Islet of Langerhans (tissue), 1 donor: ENCODE measurements at regions not wholly inside any gene's neighbourhood (a gene's known extent, or its start where the extent isn't known, plus 50 kb on each side); places are given as distances from the start of the nearest gene placed in this dataset.
"Not testable (repeated sequence)": the region's sequence is repeated elsewhere in the genome, so short reads cannot be mapped to it uniquely, and the experiment has no call there.

ENCODE experiments used
- FAIRE-seq: peaks from one replicate; lab custom pipeline; 2011; peaks lifted over from hg19 to GRCh38; lab: Jason Lieb, UNC

DNA sequence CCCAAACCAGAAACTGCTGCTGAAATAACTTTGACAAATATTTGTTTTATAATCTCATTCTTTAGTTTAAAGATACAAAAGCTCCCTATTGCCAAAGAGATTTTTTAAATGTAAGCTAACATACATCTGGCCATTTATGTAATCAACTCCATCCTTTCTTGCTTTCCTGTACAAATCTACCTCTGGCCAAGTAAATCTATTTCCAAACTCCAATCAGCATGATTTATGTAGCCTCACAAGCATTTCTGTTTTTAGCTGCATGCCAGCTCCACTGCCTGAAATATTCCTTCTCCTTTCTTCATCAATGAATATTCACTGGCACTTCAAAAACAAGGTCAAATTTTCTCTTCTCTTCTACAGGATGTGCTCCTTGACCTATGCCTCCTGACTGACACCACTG lies 80.0 kb downstream of the SHOX2 start:
- FAIRE-seq, result no peak

DNA sequence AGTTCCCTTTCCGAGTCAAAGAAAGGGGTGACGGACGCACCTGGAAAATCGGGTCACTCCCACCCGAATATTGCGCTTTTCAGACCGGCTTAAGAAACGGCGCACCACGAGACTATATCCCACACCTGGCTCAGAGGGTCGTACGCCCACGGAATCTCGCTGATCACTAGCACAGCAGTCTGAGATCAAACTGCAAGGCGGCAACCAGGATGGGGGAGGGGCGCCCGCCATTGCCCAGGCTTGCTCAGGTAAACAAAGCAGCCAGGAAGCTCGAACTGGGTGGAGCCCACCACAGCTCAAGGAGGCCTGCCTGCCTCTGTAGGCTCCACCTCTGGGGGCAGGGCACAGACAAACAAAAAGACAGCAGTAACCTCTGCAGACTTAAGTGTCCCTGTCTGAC lies 86.3 kb downstream of the SHOX2 start:
- FAIRE-seq, result not testable (repeated sequence)

DNA sequence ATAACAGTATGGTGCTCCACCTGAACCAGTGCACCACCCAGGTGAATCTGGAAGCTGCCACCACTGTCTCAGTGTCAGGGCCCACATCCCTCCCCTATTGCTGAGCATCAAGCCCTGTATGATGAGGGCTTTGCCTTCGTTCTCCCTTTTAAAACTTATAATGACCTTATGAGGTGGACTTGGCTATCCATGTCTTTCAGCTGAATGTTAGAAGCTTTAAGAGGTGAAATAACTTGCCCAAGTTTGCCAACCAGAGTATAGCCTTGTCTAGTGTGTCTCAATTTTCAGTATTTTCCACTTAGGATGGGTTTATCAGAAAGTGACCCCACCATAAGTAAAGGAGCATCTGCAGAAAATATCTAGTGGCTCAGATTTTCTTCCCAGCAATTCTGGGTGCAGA lies 87.8 kb downstream of the SHOX2 start:
- no peak for FAIRE-seq

- no peak for FAIRE-seq
Observed at GRCh38 chr3:158012901-158013300, 93.3 kb downstream of the SHOX2 start.

GRCh38 chr3:158005391-158006100 lies 100.7 kb downstream of the SHOX2 start:
- FAIRE-seq, result no peak

DNA sequence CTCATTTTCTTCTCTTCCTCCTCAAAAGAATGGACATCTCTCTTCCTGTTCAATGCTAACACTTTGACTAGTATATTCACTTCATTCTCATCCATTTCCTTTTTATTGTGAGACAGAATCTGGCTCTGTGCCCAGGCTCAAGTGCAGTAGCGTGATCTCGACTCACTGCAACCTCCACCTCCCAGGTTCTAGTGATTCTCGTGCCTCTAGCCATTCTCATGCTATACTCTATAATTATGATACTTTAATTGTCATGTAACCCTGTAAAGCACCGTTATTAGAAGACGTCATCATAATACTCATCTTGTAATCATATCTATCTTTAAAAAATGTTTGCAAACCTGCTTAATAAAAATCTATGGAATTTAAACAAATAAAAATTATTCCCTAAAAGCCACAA lies 107.0 kb downstream of the SHOX2 start:
- FAIRE-seq, result no peak

GRCh38 chr3:157982359-157982758 lies 123.9 kb downstream of the SHOX2 start:
- no peak for FAIRE-seq

DNA sequence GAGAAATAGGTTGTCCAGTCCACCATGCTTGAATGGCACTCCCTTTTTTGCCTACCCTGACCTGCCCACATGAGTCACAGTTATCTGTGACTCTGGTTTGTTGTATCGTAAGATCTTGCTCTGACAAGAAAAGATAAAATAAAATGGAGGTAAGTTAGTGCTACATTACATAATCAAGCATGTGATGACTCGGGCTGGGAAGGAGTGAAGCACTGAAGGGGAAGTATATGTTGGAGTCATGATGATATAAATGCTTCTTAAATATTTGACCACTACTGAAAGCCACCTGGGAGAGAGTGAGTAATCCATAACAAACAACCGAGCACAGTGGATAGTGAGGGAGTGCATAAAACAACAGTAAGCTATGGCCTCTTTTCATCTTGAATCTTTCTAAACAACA lies 124.4 kb downstream of the SHOX2 start:
- no peak for FAIRE-seq

DNA sequence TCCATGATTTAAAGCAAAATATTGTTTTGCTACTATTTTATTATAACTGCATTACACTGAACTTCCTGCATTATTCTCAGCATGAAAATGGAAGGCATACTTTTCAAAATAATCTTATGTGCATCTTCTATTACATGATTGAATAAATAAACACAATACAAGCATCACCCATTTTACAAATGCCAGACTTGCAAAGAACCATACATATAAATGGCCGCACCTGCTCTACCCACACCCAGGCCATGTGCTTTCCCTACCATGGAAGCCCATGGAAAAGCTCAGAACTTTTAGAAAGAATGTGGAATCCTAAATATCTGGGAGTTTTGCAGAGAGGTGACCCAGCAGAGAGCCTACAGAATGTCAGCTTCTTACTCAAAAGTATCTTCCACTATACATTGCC lies 127.2 kb downstream of the SHOX2 start:
- FAIRE-seq, result no peak

DNA sequence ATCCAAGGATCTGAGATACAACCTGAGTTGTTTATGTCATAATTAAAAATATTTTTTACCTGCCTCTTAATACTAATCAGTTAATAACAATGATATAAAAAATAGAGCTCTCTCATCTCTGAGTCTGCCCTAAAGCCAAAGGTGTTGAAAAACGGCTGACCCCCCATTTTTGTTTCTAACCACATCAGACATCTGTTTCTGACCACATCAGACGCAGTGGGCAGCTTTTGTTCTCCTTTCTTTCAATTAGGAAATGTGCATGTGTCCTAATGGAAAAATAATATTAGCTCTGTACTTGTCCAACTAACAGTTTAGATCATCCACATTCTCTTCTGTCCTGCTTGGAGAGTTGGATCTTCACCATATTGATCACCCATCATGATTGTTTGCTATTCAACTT lies 144.6 kb downstream of the SHOX2 start:
- no peak for FAIRE-seq

DNA sequence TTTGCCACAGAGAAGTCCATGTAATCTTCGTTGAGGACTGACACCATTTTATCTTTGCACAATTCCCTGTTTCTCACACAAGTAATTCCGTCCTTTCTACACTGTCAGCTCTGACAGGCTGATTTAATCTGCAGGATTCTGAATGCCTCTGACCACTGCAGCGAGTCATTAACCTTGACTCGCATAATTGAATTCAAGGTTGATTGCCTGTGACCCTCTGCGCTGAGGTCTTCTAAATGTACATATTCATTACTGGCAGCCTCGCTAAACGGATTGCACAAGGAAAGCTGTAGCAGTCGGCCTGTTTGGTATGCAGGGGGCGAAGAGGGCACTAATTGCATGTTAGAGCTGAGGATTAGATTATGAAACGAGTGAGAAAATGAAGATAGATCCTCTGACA lies 147.8 kb downstream of the SHOX2 start:
- no peak for FAIRE-seq

DNA sequence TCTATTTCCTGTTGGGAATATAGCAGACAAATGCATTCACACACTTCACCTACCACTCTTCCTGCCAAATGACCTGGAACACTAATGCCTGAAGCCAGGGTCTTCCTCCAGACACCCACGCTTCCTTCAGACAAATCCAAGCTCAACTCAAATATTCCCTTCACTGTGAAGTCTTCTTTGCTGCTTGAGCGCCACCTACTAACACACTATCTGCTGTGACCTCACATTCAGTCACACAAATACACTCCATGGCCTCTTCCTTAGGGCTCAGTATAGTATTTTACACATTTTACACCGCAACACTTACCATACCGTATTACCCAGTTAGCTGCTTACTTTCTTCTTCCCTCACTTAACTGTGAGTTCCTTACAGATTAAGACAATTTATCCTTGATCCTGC lies 149.4 kb downstream of the SHOX2 start:
- FAIRE-seq, result no peak

DNA sequence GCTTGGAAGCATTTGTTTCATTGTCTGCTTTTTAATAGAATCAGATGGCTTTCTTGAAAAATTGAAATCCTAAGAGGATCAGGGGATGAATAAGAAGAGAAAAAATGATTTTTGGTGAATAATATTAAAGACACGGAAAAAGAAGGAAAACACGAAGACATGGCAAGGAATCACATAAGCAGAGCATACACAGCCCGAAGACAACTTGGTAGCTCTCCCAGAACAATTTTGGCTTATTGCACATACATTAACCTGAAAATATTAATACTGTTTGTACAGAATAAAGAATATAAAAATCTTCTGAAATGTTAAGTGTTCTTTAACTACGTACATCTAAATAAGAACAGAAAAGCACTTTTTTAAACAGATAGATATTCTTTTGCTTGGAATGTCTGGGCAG lies 150.0 kb downstream of the SHOX2 start:
- no peak for FAIRE-seq

GRCh38 chr3:157953565-157953964 lies 152.7 kb downstream of the SHOX2 start:
- no peak for FAIRE-seq

DNA sequence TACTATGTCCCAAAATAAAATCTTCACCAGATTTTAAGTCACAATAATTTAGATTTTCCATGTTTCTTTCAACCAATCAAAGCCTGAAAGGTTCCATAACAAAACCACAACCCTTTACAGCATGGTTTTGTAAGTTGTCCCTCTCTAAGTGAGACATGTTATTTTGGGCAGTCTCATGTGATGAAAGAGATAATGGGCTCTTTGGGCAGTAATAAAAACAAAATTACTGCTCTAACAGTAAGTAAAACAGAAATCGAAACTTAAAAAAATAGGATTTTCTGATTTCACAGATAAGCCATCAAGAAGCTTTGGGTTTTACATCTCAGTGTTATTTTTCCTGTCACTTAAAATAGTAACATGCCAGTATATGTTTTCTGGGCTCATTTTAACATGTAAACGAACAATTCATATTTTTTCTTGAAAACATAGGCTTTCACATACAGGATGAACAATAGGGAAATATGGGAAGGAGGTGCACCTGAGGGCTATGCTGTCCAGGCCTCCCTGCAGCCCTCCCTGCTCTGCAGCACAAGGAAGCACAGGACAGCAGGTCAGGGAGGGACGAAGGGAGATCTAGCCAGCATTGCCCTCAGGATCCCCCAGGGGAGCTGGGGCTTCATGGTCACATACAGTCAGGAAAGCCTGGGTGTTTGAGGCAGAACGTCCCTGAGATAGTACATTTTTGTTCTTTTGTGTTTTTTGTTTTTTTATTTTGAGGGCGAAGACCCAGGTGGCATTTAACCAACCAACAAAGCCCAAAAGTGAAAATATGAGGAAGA lies 157.4 kb downstream of the SHOX2 start:
- FAIRE-seq, result no peak

DNA sequence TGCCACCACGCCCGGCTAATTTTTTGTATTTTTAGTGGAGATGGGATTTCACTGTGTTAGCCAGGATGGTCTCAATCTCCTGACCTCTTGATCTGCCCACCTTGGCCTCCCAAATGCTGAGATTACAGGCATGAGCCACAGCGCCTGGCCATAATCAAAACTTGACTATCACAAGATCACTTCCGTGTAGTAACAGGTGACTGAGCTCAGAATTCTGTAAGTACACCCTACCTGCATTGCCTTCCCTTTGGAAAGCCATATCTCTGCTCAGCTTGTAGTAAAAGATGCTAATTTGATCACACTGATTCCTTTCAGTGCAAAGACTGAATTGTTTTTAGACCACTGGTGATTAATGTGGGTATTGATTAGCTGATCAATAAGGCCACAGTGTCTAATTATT lies 167.1 kb downstream of the SHOX2 start:
- no peak for FAIRE-seq

- FAIRE-seq, result no peak
Observed at GRCh38 chr3:157938154-157938779, 168.0 kb downstream of the SHOX2 start.

GRCh38 chr3:157931517-157931916 lies 174.7 kb downstream of the SHOX2 start:
- FAIRE-seq, result no peak

DNA sequence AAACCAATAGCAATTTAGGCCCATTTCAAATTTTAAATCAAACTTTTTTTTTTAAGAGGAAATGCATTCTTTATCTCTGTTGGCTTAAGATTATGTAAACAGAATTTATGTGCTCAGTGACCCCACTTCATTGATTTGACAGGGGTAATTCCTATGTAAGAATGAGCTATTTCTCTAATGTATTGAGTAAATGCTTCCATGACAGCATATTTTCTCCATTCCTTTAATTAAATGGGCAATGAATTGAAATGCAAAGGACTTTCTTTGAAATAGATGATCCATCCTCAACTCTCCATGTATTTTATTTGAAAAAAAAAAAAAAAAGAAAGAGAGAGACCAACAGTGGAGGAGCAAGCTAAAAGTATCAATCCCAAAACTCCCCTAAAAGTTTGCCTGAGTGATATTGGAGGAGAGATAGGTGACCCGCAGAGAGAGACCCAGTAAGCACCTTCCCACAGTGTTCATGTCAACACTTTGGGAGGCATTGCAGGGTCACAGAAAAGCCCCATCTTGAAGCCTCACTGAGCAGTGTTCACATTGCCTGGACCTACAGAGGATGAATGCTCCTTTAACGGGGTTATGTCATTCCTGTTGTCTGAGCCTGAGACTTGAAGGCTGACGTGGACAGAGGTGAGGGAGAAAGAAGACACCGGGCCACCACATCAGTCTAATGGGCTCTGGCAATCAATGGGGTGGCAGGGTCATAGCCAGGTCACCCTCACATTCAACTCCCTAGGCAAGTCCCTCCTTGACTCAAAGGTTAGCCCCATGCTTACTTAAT lies 176.0 kb downstream of the SHOX2 start:
- no peak for FAIRE-seq

- no peak for FAIRE-seq
Observed at GRCh38 chr3:157926822-157927221, 179.4 kb downstream of the SHOX2 start.

DNA sequence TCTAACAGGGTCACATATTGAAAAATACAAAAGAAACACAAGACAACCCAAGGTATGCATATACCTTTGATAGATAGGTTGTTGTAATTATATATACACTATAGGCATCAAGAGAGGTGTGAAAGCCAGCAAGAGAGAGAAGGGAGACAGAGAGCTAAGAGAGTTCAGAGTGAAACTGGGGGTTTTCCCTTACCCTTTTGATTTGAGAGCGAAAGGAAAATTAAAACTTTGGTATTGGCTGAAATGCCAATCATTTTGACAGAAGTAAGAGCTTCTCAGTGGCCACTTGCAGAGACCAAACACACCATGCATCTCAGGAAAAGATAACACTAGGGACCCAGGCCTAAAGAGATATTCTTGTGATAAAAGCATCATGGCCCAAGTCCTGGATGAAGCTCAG lies 183.6 kb downstream of the SHOX2 start:
- FAIRE-seq, result no peak

DNA sequence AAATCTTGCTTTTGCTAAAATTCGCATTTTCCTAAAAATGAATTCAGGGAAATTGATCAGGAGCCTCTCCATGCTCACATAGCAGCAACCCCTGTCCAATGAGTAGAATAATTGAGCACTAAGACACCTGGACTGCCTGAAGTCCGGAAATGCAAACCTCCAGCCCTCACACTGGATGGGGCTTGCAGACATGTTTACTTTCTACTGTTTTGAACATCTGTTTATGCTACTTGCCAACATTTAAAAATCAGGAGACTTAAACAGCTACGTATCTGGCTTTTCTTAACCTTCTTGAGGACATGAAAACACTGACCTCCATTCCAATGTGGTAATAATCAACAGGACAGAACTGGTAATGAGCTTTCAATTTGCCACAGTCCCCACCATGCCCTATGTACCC lies 184.4 kb downstream of the SHOX2 start:
- FAIRE-seq, result no peak
